ENCODE measurements at regions not wholly inside any gene's neighbourhood (a gene's known extent, or its start where the extent isn't known, plus 50 kb on each side); places are given as distances from the start of the nearest gene placed in this dataset.

DNA sequence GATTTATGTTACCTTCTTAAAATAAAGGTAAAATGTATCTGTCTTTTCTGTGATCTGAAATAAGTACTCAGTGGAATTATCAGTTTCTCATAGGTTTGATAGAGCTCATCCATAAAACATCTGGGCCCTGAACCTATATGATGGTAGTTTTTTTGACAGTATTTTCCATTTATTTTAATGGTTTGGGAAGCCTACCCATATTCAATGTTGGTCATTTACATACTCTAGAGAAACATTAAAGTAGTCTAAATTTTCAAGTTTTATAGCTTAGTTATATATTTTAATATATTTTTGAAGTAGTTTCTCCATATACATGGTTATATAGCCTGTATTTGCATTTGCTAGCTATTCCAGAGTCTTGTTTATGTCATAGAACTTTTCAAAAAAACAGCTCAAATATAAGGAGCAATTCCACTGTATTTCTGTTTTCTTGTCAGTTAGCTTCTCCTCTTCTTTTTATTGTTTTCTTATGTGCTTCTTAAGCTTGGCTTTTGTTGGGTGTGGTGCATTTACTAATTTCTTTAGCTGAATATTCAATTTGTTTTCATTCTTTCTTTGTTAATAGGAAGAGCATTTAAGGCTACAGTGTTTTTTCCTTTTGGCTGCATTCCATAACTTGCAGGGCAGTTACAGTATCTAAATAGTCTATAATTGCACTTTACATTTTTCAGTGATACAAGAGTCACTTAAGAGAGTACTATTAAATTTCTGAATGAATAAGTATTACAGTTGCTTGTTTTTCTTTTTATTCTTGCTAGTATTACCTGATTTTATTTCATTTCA, 181.4 kb downstream of the DKK2 start:
- intact Hi-C loops (cut with DNase I, micrococcal nuclease): no loop called here
- no peak overlapping the region for H3K4me3 ChIP-seq (ENCODE audit: low read length)
- H3K4me1 ChIP-seq (ENCODE audit: insufficient read depth, low read length): no peaks in the 10 kb centered on the region
- no peak overlapping the region for H3K27ac ChIP-seq (ENCODE audit: low read depth in 1 of 2, low read length in 2 of 2)
- H3K4me1 Mint-ChIP-seq (ENCODE audit: low read depth): no peaks in the 10 kb centered on the region
- no peak for DNase-seq
- H3K36me3 ChIP-seq (ENCODE audit: insufficient read depth, low read length): no peaks in the 10 kb centered on the region
- TF ChIP-seq, protein P1, sequence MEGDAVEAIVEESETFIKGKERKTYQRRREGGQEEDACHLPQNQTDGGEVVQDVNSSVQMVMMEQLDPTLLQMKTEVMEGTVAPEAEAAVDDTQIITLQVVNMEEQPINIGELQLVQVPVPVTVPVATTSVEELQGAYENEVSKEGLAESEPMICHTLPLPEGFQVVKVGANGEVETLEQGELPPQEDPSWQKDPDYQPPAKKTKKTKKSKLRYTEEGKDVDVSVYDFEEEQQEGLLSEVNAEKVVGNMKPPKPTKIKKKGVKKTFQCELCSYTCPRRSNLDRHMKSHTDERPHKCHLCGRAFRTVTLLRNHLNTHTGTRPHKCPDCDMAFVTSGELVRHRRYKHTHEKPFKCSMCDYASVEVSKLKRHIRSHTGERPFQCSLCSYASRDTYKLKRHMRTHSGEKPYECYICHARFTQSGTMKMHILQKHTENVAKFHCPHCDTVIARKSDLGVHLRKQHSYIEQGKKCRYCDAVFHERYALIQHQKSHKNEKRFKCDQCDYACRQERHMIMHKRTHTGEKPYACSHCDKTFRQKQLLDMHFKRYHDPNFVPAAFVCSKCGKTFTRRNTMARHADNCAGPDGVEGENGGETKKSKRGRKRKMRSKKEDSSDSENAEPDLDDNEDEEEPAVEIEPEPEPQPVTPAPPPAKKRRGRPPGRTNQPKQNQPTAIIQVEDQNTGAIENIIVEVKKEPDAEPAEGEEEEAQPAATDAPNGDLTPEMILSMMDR (IDR thresholded peaks at IDR 0.05): no peak
- no peaks in the 10 kb centered on the region for H3K36me3 Mint-ChIP-seq (ENCODE audit: low read depth)
- no peaks in the 10 kb centered on the region for H3K27me3 Mint-ChIP-seq
- peaks cover 0 to 1% of the 10 kb centered on the region in 2 experiments for H3K9me3 ChIP-seq (ENCODE audit: control insufficient read depth in 1 of 2, insufficient read depth in 1 of 2, low read length in 2 of 2)
- ATAC-seq (ENCODE audit: poor library complexity): no peak
- ChIA-PET POLR2A (no interaction called here), CTCF (interaction anchor here (1.6 kb wide), 1 partner anchor 14 kb away, joined by 3 read pairs; no protein-coding TSS in a partner anchor)
- H3K27ac Mint-ChIP-seq: no peak overlapping the region
- no peaks in the 10 kb centered on the region for H3K9me3 Mint-ChIP-seq
- H3K27me3 ChIP-seq (ENCODE audit: control insufficient read depth in 1 of 2, insufficient read depth in 2 of 2, low read length in 2 of 2): no peaks in the 10 kb centered on the region
- H3K4me3 Mint-ChIP-seq: no peak overlapping the region

DNA sequence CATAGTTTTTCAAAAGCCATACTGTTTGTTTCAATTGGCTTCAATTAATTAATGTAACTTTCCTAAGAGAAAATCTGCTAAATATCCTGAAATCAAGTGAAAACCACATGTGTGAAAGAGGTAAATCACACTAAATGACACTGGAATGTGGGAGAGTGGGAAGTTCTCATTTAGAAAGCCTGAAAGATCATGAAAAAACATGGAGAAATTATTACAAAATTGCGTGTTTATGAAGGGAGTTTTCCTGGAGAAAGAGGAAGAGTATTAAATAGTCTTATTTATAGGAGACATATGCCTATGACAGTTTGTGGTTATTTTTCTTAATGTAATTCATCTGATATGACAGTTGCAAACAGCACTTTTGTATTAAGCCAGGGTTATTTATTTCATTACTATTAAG, 183.7 kb downstream of the DKK2 start:
- Mint-ChIP-seq H3K4me1 (ENCODE audit: low read depth) (no peaks in the 10 kb centered on the region), H3K4me3 (no peak overlapping the region), H3K9me3 (no peaks in the 10 kb centered on the region), H3K27me3 (no peaks in the 10 kb centered on the region), H3K36me3 (ENCODE audit: low read depth) (no peaks in the 10 kb centered on the region), H3K27ac (no peak overlapping the region)
- intact Hi-C loops (cut with DNase I, micrococcal nuclease): no loop called here
- Histone ChIP-seq H3K27me3 (ENCODE audit: control insufficient read depth in 1 of 2, insufficient read depth in 2 of 2, low read length in 2 of 2) (no peaks in the 10 kb centered on the region), H3K36me3 (ENCODE audit: insufficient read depth, low read length) (no peaks in the 10 kb centered on the region), H3K27ac (ENCODE audit: low read depth in 1 of 2, low read length in 2 of 2) (no peak overlapping the region), H3K4me3 (ENCODE audit: low read length) (no peak overlapping the region), H3K4me1 (ENCODE audit: insufficient read depth, low read length) (no peaks in the 10 kb centered on the region), H3K9me3 (ENCODE audit: control insufficient read depth in 1 of 2, insufficient read depth in 1 of 2, low read length in 2 of 2) (peaks cover 0 to 3% of the 10 kb centered on the region in 2 experiments)
- ChIA-PET CTCF (no interaction called here), POLR2A (no interaction called here)
- TF ChIP-seq, protein P1 (IDR thresholded peaks at IDR 0.05): no peak
- DNase-seq (no peak), ATAC-seq (ENCODE audit: poor library complexity) (no peak)

DNA sequence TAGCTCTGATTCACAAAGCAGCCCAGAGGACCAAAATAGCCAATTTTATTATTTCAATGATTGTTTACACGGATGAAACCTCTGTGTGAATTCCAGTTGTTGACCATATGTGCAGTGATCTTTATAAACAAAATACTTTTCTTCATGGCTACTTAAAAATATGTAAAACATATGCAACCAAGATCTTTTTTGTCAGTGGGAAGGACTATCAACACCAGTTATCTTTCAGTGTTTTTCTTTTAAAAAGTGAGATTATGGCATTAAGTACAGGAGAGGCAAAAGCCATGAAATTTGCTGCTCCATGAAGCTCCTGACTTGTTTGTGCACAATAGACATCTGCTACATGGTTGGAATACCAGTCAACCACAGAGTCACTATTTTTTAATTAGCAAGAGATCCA, 184.4 kb downstream of the DKK2 start:
- DNase-seq (no peak), ATAC-seq (ENCODE audit: poor library complexity) (no peak)
- Mint-ChIP-seq H3K9me3 (no peaks in the 10 kb centered on the region), H3K4me3 (no peak overlapping the region), H3K27me3 (no peaks in the 10 kb centered on the region), H3K27ac (no peak overlapping the region), H3K4me1 (ENCODE audit: low read depth) (no peaks in the 10 kb centered on the region), H3K36me3 (ENCODE audit: low read depth) (no peaks in the 10 kb centered on the region)
- no peaks in the 10 kb centered on the region for H3K27me3 ChIP-seq (ENCODE audit: control insufficient read depth in 1 of 2, insufficient read depth in 2 of 2, low read length in 2 of 2)
- POLR2A ChIA-PET: no interaction called here
- no peak overlapping the region for H3K4me3 ChIP-seq (ENCODE audit: low read length)
- no peaks in the 10 kb centered on the region for H3K36me3 ChIP-seq (ENCODE audit: insufficient read depth, low read length)
- no peak overlapping the region for H3K27ac ChIP-seq (ENCODE audit: low read depth in 1 of 2, low read length in 2 of 2)
- TF ChIP-seq, protein P1 (IDR thresholded peaks at IDR 0.05): no peak
- H3K9me3 ChIP-seq (ENCODE audit: control insufficient read depth in 1 of 2, insufficient read depth in 1 of 2, low read length in 2 of 2): peaks cover 0 to 3% of the 10 kb centered on the region in 2 experiments
- intact Hi-C loops (cut with DNase I, micrococcal nuclease): no loop called here
- H3K4me1 ChIP-seq (ENCODE audit: insufficient read depth, low read length): no peaks in the 10 kb centered on the region
- CTCF ChIA-PET: no interaction called here
